CD4-positive, alpha-beta T cell treated with Interleukin-2 at 100 ng/mL for 4 hours (primary cell): ENCODE measurements at regions not wholly inside any gene's neighbourhood (a gene's known extent, or its start where the extent isn't known, plus 50 kb on each side); places are given as distances from the start of the nearest gene placed in this dataset.

Experiments used
- DNase-seq: peaks from one replicate; pipeline ENCODE4 v3.0.0-alpha.2; 2020; ENCODE audit warnings: low spot score

DNA sequence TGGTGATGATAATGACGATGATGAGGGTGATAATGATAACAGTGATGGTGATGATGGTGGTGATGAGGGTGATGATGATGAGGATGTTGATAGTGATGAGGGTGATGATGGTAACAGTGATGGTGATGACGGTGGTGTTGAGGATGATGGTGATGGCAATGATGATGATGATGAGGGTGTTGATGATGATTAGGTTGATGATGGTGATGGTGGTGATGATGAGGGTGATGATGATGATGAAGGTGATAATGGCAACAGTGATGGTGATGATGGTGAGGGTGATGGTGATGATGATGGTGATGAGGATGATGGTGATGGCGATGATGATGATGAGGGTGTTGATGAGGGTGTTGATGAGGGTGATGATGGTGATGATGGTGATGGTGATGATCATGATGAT lies 93.8 kb upstream of the ZNF469 start:
- no peak for DNase-seq

DNA sequence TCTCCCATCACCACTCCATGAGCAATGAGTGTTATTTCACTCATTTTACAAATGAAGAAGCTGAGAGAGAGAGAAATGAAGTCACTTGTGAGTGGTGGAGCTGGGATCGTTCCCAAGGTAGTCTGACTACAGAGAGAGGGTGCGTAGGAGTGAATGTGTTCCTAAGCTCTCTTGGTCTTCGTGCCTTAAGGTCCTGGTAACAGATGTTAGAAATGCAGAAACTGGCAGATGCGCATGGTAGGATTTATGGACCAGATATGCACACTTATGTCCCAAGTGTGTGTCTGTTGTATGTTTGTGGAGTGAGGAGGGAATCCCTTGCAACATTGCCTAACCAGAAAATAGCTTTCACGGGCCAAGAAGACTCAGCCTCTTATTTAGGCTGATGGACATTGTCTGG lies 93.2 kb upstream of the ZNF469 start:
- DNase-seq, result no peak

DNA sequence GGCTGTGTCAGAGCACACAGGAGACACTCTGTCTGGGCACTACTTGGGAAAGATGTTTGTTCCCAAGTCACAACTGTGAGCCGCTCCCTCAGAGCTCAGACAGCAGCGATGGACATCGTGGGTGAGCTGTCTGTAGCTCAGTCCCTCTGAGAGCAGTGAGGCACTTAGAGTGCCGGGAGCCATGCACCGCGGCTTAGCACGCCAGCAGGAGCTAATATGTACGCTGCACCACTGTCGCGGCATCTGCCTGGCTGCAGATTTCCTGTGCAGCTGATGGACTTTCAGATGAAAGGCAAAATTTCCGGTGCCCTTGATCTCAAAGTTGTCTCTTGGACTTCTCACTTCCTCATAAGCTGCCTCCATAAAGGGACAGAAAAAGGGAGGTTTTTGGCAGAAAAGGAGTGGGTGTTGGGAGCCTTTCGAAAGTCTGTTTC lies 92.8 kb upstream of the ZNF469 start:
- no peak for DNase-seq

DNA sequence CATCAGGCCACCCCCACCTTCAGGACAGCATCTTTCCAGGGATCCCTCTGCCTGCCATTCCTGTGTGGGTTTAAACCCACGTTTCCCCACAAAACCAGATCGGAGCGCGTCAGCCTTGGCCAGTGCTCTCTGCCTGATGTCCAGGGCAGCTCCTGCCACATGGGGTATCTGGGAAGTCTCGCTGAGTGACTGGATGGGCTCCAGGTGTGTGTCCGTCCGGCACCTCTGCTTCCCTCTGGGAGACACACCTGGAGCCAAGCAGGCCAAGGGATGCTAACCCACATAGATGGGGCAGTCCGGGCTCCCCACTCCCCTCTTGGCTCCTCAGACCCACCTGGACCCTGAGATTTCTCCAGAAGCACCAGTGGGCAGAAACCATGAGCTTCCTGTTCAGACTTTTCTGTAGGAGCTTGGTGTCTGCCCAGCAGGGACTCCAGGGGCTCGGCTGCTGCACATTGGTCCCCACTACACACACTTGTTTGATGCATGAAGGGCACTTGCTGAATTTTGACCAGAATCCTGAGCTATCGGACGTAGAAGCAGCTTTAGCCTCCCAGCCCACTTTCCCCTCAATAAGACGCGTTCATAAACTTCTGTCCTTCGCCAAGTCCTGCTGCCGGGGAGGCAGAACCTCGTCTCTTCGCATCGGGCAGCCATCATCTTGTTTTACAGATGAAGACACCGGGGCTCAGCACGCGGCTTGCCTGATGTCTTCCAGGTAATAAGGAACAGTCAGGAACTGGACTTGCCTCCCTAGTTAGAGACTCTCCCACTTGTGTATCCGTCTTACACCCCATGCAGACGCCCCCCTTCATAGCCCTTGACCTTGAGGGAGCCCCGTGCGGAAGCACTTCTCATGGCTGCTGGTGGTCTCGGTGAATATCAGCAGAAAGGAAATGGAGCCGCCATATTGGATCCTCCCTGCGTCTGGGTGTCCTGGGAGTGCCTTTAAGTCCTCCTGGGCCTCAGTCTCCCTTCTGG lies 91.6 kb upstream of the ZNF469 start:
- DNase-seq, result no peak

DNA sequence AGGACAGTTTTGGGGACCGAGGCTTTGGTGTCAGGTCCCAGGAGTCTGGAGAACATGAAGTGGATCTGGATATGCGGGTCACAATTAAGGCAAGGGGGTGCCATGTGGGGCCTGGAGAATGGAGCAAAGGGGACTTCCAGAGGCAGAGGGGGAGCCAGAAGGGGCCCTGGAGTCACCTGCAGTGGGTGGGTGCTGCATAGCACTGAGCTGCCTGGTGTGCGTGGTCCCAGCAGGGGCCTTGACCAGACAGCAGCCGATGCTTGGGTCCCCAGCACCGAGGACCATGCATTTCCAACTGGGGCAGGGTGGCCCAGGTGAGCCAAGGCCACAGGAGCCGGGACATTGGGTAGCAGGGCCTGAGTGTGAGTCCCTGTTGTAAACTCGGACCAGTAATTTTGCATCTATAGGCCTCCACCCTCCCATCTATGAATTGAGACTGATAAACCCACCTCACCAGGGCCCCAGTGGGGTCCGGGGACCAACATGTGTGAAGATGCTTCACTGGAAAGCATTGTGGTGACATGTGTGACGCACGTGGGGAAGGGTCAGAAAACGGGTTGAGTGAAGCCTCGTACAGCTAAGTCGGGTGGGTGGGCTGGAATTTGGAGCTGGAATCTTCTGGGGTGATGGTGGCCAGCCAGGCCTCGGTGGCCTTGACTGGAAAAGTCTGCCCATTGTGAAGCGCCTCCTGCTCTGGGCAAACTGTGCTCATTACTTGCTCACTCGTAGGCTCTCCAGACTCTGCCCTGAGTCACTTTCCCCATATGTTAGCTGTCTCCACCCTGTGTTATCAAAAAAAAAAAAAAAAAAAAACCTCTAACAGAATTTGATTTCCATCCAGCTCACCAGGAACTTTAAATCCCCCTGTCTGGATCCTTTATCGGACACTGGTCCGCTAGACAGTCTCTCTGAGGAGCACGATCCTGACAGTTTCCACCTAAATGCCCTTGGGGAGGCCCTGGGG lies 90.5 kb upstream of the ZNF469 start:
- DNase-seq, result no peak

DNA sequence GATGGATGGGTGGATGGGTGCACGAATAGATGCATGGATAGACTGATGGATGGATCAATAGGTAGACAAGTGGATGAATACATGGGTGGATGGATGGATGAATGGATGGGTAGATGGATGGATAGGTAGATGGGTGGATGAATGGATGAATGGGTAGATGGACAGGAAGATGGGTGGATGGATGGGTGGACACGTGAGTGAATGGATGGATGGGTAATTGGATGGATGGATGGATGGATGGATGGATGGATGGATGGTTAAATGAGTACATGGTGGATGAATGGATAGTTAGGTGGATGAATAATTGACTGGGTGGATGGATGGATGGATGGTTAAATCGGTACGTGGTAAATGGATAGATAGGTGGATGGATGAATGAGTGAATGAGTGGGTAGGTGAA lies 89.7 kb upstream of the ZNF469 start:
- DNase-seq, result no peak

DNA sequence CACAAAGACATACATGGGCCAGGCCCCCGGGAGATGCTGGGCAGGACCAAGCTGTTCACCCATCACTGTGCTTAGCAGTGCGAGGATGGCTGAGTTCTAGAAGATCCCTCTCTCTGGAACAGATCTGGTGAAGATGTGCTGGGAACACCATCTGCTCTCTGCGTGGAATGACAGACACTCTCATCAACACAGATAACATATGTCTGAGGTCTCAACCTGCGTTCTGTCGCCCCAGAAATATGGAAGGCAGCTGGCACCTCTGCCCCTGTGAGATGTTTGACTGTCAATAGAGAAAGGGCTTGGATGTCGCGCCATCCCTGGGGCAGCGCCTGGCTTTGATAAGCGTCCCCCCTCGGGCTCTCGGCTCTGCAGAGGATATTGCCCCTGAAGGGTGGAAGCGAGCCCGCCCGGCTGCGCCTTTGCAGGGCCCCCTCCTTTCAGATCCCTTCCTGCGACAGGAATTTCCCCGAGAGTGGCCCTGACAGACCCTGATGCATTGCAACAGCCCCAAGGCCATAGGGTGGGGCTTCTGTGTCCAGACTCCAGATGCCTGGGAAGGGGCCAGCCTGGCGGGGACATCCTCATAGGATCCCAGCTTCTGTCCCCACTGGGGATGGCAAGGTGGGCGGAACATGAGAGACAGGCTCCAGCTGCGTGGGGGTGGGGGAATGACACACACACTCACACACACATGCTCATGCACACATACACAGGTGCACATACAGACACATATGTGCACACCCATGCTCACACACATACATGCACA lies 86.9 kb upstream of the ZNF469 start:
- no peak for DNase-seq

DNA sequence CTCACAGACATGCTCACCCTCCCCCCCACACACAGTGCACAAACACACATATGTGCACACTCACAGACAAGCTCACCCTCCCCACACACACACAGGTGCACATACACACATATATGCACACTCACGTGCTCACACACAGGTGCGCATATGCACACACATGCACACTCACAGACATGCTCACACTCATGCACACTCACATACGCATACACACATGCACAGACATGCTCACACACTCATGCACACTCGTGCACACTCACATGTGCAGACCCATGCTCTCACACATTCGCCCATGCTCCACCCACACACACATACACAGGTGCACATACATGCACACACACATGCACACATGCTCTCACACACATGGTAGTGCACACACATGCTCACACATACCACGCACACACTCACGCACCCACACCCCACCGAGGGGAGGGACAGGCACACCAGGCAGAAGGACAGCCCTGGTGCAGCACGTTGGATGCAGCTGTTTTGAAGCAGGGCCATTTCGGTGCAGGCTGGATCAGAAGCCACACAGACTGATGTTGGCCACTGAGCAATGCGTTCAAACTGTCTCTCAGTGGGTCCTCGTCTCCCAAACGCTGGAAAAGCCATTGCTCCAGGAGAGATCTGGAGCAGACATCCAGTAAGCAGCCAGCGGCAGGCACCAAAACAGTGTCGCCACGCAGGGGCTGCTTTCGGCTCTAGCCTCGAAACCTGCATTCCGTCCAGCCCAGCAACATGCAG lies 86.2 kb upstream of the ZNF469 start:
- DNase-seq, result no peak

DNA sequence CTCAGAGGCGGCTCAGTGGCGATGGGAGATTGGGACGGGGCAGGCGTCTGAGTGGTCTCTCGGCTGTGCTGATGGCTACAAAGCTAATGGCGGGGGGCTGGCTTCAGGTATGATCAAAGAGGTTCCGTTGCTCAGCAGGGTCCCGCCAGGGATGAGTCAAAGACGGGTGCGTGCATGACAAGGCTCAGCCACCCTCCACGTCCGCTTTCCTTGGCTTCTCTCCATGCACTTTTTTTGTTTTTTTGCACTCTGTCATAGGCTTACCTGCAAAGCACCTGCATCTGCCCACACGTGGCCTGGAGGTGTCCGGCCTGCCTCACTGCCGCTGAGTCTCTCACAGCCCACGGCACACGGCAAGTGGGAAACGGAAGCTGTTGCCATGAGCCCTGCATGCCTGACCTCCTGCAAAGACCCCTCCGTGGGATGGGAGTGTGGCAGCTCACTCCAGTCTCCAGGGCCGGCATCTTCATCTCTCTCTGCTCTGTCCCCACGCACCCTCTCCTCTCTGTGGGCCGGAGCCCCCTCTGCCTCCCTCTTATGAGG lies 85.5 kb upstream of the ZNF469 start:
- DNase-seq, result no peak

DNA sequence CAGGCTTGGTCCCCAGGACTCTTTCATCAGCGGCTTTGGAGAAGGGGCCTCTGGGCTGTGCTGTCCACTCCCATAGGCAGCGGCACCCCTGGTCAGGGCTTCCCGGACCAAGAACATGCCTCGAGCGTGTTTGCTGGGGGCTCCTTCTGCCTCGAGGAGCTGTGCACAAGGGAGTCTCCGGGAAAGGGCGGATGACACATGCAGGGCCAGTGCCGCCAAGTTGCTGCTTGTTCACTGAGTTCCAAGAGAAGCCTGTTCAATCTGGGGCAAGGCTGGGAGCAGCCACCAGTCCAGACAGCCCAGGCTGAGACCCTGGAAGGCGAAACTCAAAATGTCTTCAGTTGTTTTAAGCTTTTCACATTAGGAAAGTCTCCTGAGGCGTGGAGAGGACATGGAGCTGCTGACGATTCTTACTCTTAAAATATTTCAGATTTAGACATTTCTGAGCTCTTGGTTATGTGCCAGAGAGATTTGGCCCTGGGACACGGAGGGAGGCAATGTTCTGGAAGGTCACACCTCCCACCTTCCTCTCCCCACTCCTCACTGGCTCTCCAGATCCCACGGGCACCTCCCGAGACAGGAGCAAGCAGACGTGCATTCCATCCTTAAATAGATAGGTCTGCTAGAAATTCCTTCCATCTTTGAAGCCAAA lies 84.5 kb upstream of the ZNF469 start:
- no peak for DNase-seq

DNA sequence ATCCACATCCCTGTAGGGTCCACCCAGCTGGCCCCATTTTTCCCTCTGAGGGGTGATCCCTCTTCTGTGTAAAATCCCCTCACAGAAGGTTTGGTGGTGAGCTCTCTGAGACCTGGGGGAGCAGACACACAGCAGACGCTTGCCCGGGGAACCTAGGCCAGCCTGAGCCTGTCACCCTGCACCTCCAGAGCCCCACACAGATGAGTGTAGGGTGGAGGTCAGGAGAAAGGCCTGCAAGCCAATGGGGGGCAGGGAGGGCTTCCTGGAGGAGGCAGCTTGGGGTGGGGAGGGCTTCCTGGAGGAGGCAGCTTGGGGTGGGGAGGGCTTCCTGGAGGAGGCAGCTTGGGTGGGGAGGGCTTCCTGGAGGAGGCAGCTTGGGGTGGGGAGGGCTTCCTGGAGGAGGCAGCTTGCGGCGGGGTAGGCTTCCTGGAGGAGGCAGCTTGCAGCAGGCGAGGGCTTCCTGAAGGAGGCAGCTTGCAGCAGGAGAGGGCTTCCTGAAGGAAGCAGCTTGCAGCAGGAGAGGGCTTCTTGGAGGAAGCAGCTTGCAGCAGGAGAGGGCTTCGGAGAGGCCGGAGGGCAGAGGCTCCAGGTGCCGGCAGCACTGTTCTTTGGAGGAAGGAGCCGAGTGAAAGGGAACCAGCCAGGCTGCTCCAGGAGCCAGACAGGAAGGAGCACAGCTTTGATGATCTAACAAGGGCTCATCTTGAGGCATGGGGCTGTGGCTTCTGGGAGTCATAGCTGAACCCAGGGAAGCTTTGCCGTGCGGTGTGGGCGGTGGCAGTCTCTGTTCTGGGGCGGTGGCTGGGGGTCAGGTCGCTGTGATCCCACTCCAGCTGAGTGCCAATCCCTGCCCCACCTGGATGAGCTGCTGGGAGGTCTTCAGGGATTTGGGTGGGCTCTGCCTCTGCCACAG lies 83.7 kb upstream of the ZNF469 start:
- no peak for DNase-seq

DNA sequence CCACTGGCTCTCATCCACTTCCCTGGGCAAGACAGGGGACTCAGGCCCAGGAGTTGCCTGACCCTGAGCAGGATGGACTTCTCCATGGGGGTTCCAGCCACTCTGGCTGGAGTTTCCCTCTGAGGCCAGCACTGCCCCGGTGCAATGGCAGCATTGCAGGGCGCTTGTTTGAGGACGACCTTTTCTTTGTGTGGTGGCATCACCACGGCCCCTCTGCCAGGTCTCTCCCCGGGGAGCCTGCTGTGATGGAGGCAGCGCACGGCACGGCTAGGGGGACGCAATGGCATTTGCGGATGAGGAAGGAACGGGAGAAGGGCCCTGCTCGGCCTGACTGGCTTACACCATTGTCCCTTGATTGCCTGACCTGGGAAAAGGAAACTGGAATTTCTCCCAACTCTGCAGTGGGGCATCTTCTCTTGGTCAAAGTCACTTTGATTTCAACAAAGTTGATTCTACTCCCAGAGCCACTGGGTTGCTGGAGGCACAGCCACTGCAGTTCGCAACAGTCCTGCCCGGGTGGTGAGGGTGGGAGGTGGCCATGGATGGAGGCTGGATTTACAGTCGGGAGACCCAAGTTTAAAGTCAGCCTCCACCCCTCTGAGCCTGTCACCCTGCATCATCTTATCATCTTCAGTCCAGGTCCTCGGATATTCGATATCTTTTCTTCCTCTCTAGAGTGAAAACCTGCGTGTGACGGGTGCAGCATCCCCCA lies 82.9 kb upstream of the ZNF469 start:
- DNase-seq, result no peak

DNA sequence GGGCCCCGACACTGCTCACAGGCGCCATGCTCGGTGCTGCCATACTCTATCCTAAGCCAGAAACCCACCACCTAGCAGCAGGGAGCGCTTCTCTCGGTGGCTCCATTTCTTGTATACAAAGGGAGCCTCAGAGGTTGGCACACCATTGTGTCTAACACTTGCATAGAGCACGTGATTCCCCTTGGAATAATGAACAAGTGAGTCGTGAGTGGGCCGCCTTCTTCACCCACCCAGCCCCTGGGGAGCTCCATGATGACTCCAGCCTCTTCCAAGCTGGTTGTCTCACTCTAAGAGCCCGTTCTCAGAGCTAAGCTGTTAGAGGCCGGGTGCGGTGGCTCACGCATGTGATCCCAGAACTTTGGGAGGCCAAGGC lies 82.3 kb upstream of the ZNF469 start:
- DNase-seq, result no peak

DNA sequence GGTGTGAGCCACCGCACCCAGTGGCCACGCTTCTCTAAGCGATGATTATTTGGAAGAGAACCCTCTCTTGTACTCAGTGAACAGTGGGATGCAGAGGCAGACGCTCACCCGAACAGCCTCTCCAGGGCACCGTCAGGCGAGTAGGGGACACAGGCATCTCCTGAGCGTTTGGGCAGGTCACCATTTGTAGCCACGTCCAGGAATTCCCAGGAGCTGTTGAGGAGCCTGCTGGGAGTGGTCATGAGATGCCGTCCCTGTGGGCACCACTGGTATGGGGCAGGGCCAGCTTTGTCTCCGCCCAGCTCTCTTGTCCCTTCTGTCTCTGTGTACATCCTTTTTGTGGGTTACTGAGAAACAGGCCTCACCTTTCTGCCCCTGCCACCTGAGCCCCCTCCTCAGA lies 81.3 kb upstream of the ZNF469 start:
- DNase-seq, result no peak

DNA sequence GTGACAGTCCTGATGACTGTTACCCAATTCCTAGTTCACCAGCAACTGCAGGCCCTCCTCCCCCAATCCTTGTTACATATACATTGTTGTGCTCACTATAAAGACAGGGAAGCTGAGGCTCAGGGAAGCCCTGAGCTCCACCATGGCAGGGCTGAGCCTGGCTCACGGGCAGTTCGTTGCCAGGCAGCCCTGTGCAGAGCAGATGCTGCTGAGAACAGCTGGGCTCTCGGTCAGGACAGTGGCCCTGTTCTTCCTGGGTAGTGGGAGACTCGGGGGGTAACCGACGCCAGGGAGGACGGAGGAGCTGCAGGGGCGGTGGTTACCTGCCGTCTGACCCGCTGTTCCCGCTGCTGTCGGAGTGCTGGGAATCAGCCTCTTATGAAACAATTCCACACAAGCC lies 80.9 kb upstream of the ZNF469 start:
- no peak for DNase-seq

DNA sequence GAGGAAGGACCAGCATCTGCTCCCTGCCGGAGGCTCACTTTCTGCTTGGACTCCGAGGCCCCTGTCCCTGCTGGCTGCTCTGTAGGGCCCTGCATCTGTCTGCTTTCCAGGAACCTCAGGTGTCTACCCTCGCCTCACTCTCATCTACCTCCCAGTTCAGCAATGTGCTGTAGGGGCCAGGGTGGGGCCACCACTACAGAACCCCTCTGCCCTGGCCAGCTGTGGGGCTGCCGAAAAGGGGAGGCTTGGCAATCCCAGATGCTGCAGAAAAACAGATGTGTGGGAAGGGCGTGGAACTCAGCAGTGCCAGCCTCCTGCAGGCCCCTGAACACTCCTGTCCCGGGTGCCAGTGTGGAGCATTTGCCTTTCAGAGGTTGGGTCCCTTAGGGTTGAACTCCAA lies 80.1 kb upstream of the ZNF469 start:
- no peak for DNase-seq

DNA sequence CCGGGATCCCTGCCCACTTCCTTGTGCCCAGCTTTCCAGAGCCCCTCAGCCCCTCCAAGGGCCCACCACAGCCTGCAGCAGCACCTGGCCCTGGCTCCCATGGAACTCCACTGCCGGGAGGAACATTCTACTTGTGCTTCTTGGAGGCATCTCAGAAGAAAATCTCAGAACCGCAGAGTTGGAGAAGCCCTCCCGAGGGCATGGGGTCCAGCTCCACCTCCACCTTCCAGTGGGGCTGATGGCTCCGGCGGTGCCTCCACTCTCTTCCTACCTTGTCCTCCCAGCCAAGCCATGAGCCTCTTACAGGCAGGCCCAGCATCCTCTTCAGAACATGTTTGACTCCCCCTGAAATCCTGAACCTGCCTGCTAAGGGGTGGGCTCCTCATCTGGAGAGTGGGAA lies 79.4 kb upstream of the ZNF469 start:
- no peak for DNase-seq

DNA sequence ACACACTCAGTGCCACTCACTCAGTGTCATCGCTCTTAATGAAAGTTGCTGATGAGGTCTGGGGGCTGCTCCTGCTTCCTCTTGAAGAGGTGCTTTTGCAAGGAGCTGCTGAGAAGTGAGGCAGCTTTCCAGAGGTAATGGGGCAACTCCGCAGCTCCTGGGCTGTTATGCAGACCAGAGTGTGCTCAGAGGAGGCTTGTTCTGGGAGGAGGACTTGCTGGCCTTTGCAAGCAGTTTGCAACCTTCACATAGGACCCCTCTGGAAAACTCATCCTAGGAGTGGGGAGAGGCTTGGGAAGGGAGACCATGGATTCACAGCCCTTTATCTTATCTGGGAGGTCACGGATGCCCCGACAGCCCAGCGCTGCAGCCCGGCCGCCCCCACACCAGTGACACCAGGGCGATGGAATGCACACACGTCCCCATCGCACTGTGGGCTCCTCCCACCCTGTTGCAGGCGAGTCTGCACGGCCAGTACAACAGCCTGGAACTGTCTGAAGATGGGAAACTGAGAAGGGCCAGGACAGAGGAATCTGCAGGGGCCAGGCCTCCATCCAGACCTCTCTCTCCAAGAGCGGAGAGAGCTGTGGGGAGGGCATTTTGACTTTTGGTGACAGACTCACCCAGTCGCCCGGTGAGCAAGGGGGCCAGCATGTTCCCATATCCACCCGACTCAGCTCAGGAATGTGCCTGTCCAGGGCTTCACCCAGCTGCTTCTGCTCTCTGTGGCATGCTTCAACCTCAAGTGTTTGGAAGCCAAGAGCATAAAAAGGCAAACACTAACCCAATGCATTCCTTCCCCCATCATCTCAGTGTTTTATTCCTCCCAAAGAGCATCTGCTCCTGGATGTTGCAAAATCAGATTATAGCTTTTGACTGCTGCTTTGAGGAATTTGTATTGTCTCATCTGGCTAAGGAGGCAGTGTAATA lies 78.6 kb upstream of the ZNF469 start:
- no peak for DNase-seq
